ENCODE measurements at regions not wholly inside any gene's neighbourhood (a gene's known extent, or its start where the extent isn't known, plus 50 kb on each side); places are given as distances from the start of the nearest gene placed in this dataset.

- H3K27ac ChIP-seq = no peak overlapping the region
- DNase-seq (ENCODE audit: low spot score) = no peak
- ChIA-PET POLR2A (ENCODE audit: low non-redundant PET) (no interaction called here), CTCF (no interaction called here)
- TF ChIP-seq, protein P1, sequence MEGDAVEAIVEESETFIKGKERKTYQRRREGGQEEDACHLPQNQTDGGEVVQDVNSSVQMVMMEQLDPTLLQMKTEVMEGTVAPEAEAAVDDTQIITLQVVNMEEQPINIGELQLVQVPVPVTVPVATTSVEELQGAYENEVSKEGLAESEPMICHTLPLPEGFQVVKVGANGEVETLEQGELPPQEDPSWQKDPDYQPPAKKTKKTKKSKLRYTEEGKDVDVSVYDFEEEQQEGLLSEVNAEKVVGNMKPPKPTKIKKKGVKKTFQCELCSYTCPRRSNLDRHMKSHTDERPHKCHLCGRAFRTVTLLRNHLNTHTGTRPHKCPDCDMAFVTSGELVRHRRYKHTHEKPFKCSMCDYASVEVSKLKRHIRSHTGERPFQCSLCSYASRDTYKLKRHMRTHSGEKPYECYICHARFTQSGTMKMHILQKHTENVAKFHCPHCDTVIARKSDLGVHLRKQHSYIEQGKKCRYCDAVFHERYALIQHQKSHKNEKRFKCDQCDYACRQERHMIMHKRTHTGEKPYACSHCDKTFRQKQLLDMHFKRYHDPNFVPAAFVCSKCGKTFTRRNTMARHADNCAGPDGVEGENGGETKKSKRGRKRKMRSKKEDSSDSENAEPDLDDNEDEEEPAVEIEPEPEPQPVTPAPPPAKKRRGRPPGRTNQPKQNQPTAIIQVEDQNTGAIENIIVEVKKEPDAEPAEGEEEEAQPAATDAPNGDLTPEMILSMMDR (conservative IDR thresholded peaks at IDR 0.05; ENCODE audit: low read depth) = no peak
These were observed 77.5 kb upstream of the LRATD1 start for GRCh38 chr2:14554849-14555545.

GRCh38 chr2:14557111-14557510, 75.4 kb upstream of the LRATD1 start:
- TF ChIP-seq, protein P1 (conservative IDR thresholded peaks at IDR 0.05; ENCODE audit: low read depth) = no peak
- CTCF ChIA-PET = interaction anchor here (0.6 to 1.0 kb wide), 3 partner anchors 25 to 232 kb away, joined by 3 to 4 read pairs (median 4); no protein-coding TSS in a partner anchor
- H3K27ac ChIP-seq = no peak overlapping the region
- DNase-seq (ENCODE audit: low spot score) = peak; percentile 42
- POLR2A ChIA-PET (ENCODE audit: low non-redundant PET) = no interaction called here

DNA sequence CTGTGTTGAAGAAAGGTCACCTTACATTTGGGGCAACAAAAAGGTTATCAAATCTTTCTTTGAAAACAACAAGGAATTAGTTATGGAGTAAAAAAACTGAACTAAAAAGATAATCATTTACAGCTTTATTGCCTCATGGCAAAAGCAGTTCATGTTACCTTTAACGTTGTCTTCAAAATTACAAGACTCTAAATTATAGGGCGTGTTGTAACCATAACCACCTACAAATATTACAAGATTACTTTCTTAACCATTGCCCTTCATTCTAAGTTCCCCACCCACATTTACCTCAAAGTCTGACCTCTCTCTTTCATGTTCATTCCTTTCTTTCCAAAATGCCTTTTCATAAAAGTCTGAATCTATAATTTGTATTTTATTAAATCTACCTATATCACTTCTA, 74.6 kb upstream of the LRATD1 start:
- POLR2A ChIA-PET (ENCODE audit: low non-redundant PET) = no interaction called here
- H3K27ac ChIP-seq = no peak overlapping the region
- CTCF ChIA-PET = interaction anchor here (0.6 to 1.0 kb wide), 4 partner anchors 38 to 1081 kb away, joined by 3 to 5 read pairs (median 4); no protein-coding TSS in a partner anchor
- TF ChIP-seq, protein P1 (conservative IDR thresholded peaks at IDR 0.05; ENCODE audit: low read depth) = no peak
- no peak for DNase-seq (ENCODE audit: low spot score)

GRCh38 chr2:14558335-14558919, 74.1 kb upstream of the LRATD1 start:
- H3K27ac ChIP-seq = no peak overlapping the region
- ChIA-PET CTCF (no interaction called here), POLR2A (ENCODE audit: low non-redundant PET) (no interaction called here)
- DNase-seq (ENCODE audit: low spot score) = no peak
- TF ChIP-seq, protein P1 (conservative IDR thresholded peaks at IDR 0.05; ENCODE audit: low read depth) = no peak

- H3K27ac ChIP-seq = no peak overlapping the region
- CTCF ChIA-PET = interaction anchor here (0.6 kb wide), 1 partner anchor 10 kb away, joined by 3 read pairs; no protein-coding TSS in a partner anchor
- POLR2A ChIA-PET (ENCODE audit: low non-redundant PET) = no interaction called here
- no peak for DNase-seq (ENCODE audit: low spot score)
- TF ChIP-seq, protein P1 (conservative IDR thresholded peaks at IDR 0.05; ENCODE audit: low read depth) = no peak
These were observed 71.8 kb upstream of the LRATD1 start for GRCh38 chr2:14560716-14561115.

DNA sequence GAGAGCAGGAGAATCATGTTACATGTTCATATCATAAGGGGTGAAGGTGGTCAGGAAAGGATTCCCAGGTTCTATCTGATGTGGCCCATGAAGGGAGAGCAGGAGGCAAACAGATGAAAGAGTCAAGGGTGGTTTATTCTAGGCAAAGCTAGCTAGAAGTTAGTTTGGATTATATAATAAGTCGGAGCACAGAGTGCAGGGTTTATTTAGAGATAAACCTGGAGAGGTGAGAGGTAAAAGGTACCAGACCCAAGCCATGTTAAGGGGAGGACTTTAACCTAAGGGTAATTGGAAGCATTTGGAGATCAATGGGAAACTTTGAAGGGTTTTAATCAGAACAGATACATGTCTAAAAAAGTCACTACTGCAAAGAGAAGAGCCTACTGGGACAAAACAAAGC, 69.2 kb upstream of the LRATD1 start:
- DNase-seq (ENCODE audit: low spot score) = no peak
- ChIA-PET POLR2A (ENCODE audit: low non-redundant PET) (no interaction called here), CTCF (no interaction called here)
- TF ChIP-seq, protein P1 (conservative IDR thresholded peaks at IDR 0.05; ENCODE audit: low read depth) = no peak
- H3K27ac ChIP-seq = no peak overlapping the region

Measured in RWPE1 (cell line).